Limb (tissue), 2 donors: ENCODE measurements at regions not wholly inside any gene's neighbourhood (a gene's known extent, or its start where the extent isn't known, plus 50 kb on each side); places are given as distances from the start of the nearest gene placed in this dataset.

ENCODE experiments used
- DNase-seq, 2 donors: peaks; one replicate each; pipeline ENCODE4 v3.0.0-alpha.2; 2016; ENCODE audit errors: extremely low spot score in 2 of 2

DNA sequence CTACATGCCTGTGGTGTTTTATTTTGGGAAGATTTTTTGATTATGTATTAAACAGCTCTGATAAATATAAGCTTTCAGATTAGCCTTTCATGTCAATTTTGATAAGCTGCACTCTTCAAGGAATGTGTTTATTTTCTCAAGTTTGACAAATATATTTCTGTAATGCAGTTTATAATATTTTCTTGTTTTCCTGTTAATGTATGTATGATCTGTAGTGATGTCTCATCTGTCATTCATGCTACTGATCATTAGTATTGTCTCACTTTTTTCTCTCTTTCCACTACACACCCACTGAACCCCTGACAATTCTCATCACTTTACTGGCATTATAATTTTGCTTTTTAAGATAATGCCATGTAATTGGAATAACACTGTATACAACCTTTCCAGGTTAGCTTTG is 100.9 kb downstream of the TMEM18 start:
- DNase-seq, result no peak

DNA sequence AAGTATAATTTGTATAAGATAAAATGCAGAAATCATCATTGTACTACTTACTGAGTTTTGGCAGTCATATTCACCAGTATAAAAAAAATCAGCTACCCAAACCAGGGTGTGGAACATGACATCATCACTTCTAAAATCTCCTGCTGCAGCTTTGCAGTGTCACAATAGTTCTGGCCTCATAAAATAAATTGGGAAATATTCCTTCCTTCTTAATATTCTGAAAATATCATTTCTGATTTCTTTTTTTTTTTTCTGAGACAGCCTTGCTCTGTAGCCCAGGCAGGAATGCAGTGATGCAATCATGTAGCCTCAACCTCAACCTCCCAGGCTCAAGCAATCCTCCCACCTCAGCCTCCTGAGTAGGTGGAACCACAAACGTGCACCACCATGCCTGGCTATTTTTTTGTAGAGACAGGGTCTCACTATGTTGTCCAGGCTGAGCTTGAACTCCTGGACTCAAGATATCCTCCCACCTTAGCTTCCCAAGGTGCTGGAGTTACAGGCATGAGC is 101.4 kb downstream of the TMEM18 start:
- no peak for DNase-seq

DNA sequence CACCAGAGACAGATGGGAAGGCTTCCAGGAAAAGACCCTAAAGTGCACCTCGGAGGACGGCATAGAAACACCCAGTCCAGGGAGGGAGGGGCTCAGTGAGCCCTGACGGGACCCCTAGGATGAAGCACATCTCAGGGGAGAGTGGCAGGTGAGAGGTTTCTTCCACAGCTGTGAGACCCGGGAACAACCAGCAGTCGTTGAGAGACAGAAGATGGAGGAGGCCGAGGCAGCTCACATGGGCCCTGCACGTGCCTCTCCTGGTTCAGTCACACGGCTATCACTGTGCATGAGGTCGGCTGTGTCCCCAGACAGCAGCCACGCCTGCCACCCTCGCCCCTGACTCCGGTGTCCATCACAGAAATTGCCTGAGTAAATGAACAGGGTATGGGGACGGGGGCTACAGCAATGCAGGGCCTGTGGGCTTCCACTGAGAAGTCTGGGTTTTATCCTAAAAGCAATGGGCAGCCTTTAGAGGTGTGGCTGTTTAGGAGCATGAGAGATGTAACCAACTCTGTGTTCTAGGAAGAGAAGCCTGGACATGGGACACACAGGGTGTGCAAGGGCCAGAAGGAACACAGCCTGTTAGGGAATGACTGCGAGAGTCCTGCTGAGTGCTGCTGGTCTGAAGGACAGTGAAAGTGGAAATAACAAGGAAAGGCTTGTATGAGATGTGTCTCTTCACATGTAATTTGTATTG is 102.0 kb downstream of the TMEM18 start:
- no peak for DNase-seq

DNA sequence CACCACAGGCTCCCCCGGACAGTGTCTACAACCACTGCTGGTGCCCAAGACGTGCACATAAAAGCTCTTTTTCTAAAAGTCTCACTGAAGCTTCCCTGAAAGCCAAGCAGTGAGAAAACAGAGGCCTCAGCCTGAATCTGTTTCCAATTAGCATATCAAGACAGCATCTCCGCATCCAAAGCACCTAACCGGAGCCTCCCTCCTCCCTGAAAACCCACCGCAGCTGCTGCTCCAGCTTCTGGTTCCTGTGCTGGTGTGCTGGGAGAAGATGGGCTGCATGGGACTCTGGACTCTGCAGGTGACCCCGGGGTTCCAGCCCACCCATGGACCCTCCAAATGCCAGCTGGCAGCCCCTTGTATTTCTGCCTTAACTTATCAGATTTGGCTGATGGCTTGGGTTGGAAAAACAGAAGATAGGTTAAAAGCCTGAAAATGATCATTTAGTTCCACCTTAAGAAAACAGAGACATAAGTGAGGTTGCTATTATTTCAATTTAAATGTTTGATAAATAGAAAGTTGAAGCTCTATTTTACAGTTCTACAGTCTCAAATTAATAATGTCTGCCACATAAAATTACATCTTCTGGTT is 103.3 kb downstream of the TMEM18 start:
- DNase-seq, result no peak

DNA sequence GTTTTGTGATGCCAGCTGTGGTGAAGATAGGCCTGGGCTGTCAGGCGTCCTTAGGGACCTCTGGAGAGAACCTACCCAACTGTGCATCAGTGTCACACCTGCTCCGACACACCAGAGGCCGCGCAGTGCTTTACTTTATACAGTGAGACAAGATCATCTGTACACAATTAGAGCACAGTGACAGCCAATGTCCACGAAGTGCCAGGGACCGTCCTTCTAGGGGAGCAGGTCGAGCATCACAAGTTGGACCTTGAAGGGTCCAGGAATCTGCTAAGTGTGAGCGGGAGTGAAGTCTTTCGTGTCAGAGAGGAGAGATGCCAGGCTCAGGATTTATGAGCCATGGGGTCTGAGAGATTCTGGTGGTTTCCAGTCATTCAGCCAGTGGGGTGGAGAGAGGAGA is 104.2 kb downstream of the TMEM18 start:
- DNase-seq, result no peak

DNA sequence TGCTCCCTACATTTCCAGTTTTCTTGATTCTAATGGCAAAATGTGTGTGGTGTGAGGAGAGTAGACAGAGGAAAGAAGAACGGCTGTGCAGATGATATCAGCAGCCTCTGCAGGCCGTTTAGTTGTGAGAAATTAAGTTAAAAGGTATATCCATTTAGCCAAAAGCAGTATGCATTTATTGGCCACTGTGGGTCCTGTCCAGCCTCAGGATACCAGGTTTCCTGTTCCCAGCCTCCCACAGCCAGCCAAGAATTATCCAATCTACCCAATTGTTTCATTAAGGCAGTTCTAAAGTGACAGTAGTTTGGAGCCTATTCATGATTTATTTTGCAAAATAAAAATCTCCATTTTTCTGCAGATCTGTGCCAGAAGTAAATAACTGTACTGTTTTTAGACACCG is 107.5 kb downstream of the TMEM18 start:
- no peak for DNase-seq

DNA sequence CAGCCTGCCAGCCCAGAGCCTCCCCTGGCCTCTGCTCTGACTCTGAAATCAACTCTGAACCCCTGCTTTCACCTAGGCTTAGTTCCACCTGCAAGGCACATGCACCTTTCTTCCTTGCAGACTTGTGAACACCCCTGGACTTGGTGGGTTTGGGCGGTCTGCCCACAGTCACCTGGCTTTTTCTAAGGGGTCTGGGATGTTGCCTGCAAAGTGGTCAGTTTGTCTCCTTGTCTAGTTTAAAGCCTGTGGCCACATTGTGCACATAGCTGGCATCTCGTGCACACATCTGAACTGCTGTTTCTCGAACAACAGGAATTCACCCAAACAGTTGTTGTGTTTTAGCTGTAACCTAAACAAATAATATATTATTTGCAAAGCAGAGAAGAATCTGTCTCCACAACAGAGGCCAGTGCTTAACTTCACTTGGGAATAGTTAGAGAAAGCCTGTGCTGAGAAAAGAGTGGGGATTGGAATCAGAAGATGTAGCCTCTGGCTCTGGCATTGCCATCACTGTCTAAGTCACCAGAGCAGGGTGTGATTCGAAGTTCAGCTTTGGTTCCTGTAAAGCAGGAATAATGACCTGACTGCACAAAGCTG is 108.5 kb downstream of the TMEM18 start:
- no peak for DNase-seq

- DNase-seq, result peak in 1 of 2 donors; percentile 67
Observed at GRCh38 chr2:567865-568638, 109.2 kb downstream of the TMEM18 start.

DNA sequence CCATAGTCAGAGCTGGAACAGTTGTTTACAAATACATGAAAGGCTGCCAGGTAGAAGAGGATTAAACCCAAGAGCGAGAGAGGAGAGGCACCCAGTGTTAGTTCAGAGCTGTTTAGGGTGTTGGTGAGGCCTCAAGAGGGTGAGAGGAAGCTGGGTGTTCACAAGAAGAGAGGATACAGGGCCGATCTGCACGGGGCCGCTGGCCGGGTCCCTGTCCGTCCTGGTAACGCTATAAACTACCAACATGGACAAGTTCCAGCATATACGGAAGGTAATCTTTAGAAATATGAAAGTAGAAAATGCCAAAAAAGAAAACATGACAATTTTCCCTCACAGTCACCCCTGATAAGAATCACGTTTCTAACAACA is 109.7 kb downstream of the TMEM18 start:
- no peak for DNase-seq

GRCh38 chr2:566379-567313 is 110.6 kb downstream of the TMEM18 start:
- no peak for DNase-seq

- no peak for DNase-seq
Observed at GRCh38 chr2:564471-565181, 112.6 kb downstream of the TMEM18 start.

DNA sequence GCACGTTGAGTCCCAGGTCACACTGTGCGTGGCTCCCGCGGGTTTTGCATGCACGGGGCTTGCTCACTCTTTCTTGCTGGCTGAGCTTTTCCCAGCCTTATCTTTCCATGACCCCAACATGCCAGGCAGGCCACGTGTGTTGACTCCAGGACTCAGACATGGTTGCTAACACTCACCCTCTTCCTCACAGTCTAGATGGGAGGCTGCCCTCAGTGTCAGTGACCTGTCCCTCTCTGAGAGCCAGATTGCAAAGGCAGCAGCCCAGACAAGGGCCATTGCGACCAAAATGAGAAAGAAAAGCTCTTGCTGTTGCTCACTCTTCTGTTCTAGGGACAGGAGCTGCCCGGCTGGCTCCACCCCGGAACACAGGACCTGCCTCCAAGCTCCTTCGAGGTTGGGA is 113.7 kb downstream of the TMEM18 start:
- no peak for DNase-seq

- DNase-seq, result no peak
Observed at GRCh38 chr2:562391-563364, 114.5 kb downstream of the TMEM18 start.

DNA sequence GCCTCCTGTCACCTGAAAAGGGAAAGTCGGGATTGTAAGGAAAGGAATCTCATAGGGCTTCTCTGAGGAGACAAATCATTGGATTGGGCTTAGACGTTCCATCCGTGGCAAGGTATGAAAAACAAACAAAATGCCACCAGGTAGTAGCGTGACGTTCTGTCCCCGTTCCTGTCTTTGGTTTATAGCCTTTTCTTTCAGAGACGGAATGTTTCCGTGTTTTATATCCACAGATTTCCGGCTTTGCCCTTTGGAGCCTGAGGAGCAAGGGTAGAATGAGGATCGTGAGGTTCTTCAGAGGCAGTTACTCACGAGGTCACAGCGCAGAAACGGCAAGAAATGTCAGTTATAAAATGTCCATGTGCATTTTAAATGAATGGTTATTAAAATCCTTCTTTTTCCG is 118.3 kb downstream of the TMEM18 start:
- no peak for DNase-seq

DNA sequence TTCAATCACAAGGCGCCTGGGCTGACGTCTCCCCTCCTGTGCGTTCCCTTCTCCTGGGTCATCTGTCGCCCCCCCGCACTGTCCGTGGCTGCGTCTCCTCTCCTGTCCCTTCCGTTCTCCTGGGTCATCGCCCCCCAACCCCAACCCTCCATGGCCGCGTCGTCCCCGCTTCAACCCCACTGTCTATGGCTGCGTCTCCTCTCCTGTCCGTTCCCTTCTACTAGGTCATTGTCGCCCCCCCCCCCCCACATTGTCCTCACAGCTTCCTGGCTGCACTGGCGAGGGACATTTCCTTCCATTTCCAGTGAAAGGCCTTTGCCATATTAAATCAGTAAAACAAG is 118.9 kb downstream of the TMEM18 start:
- DNase-seq, result no peak

- no peak for DNase-seq
Observed at GRCh38 chr2:557635-558301, 119.4 kb downstream of the TMEM18 start.

DNA sequence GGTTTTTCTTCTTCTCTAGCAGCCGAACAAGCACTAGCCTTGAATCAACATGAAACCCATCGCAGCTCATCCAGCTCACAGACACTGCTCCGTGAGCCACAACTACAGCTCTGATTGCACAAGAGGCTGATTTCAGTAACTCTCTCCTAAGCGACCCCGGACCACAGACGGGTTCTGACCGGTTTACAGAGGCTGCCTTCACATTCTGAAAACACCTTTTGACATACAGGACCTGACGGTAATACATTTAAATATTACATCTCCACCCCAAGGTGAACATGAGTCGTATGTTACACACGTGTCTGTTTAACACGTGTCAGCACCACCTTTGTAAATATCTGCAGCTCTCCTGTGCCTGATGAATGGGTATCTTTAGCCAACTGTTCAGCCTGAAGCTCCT is 120.7 kb downstream of the TMEM18 start:
- no peak for DNase-seq

GRCh38 chr2:555164-555922 is 121.9 kb downstream of the TMEM18 start:
- peak; percentile 41 to 70 for DNase-seq
